NCI-H774 (cell line): ENCODE measurements at regions not wholly inside any gene's neighbourhood (a gene's known extent, or its start where the extent isn't known, plus 50 kb on each side); places are given as distances from the start of the nearest gene placed in this dataset.

Source experiments
- DNase-seq: peaks from one replicate; lab custom pipeline; 2025; lab: John Stamatoyannopoulos, UW

- DNase-seq = no peak
These were observed 1531.1 kb upstream of the MIR17HG start for GRCh38 chr13:89816404-89816803.

- no peak for DNase-seq
These were observed 1525.0 kb upstream of the MIR17HG start for GRCh38 chr13:89822467-89822866.

GRCh38 chr13:89827552-89827951 is 1519.9 kb upstream of the MIR17HG start:
- DNase-seq = no peak

DNA sequence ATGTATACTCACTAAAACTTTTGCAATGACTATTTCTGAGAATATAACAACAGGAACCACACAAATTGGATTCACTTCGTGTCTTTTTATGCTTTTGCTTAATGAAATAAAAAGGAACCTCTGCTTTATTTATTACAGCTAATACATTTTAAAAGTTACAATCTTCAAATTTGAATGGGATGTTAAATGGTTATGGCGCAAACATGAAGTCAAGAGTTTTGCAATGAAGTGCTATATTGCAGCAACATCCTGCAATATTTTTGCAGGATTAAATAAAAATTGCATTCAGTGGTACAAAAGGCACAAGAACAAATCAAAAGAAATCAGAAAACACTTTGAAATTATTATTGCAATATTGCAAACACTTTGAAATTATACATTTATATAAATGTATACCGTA is 1519.0 kb upstream of the MIR17HG start:
- DNase-seq = no peak

- no peak for DNase-seq
These were observed 1516.3 kb upstream of the MIR17HG start for GRCh38 chr13:89831157-89831556.

DNA sequence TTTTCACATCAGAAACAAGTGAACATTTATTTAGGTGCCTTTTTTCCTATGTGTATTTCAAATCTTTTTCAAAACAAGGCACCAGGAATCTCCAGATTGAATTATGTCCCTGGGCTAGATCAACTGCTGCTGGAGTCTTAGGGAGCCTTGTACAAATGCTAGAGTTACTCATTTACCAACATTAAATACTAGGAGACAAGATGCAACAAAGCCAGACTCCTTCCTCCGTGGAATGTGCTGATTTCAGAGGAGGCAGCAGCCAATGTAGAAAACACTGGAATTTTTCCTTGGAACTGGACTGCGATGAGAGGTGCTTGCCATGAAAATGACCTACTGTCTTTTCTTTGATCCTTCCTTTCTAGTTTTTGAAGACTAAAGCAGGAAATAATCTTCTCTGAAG is 1514.7 kb upstream of the MIR17HG start:
- no peak for DNase-seq

GRCh38 chr13:89843621-89844020 is 1503.9 kb upstream of the MIR17HG start:
- DNase-seq = no peak

GRCh38 chr13:89845874-89846273 is 1501.6 kb upstream of the MIR17HG start:
- DNase-seq = no peak

GRCh38 chr13:89846926-89847585 is 1500.4 kb upstream of the MIR17HG start:
- DNase-seq = no peak

GRCh38 chr13:89852570-89852969 is 1494.9 kb upstream of the MIR17HG start:
- DNase-seq = no peak

- no peak for DNase-seq
These were observed 1491.0 kb upstream of the MIR17HG start for GRCh38 chr13:89856512-89856911.

GRCh38 chr13:89857502-89857901 is 1490.0 kb upstream of the MIR17HG start:
- no peak for DNase-seq

- DNase-seq = no peak
These were observed 1485.3 kb upstream of the MIR17HG start for GRCh38 chr13:89862011-89862690.

DNA sequence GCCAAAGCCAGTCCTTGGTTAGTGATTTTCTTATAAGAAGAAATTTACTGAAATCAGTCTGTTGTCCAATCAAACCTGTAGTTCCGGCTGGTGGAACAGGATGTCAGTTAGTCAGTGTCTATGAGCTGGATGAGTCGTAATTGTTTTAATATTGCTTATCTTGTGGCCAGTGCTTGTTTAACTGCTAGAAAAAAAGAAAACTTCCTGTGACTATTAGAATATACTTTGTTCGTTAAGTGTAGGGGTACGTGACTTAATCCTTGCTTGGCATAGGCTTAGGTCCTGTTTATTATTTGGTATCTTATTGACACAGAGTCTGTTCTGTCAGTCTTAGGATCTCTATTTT is 1484.8 kb upstream of the MIR17HG start:
- DNase-seq = no peak

GRCh38 chr13:89865164-89866064 is 1482.1 kb upstream of the MIR17HG start:
- no peak for DNase-seq

DNA sequence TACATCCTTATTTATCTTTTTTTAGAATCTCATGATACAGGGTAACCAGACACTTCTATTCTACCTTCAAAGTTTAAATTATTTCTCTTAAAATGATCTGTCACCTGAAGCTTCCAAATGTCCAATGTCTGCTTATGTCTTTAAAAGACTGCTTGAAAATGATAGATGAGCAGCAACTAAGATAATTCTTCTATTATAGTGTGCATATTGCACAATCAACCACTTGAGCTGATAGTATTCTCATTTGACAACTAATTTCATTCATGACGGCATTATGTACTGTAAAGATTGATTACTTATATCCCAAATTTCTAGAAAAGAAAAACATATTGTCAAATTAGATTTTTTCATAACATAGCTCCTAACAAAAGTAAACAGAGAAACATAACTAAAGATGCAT is 1478.2 kb upstream of the MIR17HG start:
- no peak for DNase-seq

GRCh38 chr13:89878904-89879303 is 1468.6 kb upstream of the MIR17HG start:
- DNase-seq = no peak

- no peak for DNase-seq
These were observed 1467.3 kb upstream of the MIR17HG start for GRCh38 chr13:89880201-89880600.

GRCh38 chr13:89883893-89884448 is 1463.5 kb upstream of the MIR17HG start:
- DNase-seq = no peak

GRCh38 chr13:89890806-89891205 is 1456.7 kb upstream of the MIR17HG start:
- DNase-seq = no peak

DNA sequence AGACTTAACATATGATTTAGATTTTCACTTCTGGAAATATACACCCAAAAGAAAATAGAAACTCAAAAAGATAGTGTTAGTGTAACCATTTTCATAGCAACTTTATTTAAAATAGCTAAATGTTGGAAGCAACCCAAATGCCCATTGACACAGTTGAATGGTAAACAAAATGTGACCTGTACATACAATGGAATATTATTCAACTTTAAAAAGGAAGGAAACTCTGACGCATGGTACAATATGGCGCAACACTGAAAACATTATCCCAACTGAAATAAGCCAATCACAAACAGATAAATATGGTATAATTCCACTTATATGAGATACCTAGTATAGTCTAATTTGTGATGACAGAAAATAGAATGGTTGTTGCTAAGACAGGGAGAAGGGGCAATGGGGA is 1456.1 kb upstream of the MIR17HG start:
- DNase-seq = no peak

DNA sequence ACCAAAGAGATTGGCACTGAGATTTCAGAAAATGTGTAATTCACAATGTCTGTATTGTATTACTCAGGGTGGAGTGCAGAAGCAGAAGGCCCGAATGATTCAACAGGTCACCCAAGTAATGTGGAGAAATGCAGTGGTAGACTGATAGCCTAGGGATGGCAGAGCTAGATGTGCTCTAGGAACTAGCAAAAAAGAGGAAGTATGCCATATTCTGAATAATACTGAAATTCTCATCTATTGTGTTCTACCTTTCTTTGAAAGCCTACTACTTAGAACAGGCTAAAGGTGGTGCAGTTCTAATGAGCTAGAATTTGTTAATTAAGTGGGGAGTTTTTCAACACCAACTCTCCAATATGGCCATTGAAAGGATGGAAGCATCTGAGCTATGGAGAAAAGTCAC is 1449.8 kb upstream of the MIR17HG start:
- no peak for DNase-seq
